Neural progenitor cell (in vitro differentiated cells): ENCODE measurements at regions not wholly inside any gene's neighbourhood (a gene's known extent, or its start where the extent isn't known, plus 50 kb on each side); places are given as distances from the start of the nearest gene placed in this dataset.

Experiments
- DNase-seq: peaks from one replicate; pipeline ENCODE4 v3.0.0-alpha.2; 2016; ENCODE audit warnings: low spot score
- H2AFZ ChIP-seq: fragments of 200-600 bp; sonication (generic); replicated peaks from 2 replicates; pipeline ENCODE4 v1.6.1; 2016; ENCODE audit warnings: antibody characterized with exemption
- H3F3A ChIP-seq: fragments of 200-600 bp; sonication (generic); 2 replicates; pipeline ENCODE4 v1.6.1; 2016; ENCODE audit warnings: antibody characterized with exemption, low read depth
- H3K27ac ChIP-seq: fragments of 200-600 bp; sonication (generic); 2 replicates; pipeline ENCODE4 v1.5.1; 2016; ENCODE audit warnings: mild to moderate bottlenecking
- H3K27me3 ChIP-seq: fragments of 200-600 bp; sonication (generic); 2 replicates; pipeline ENCODE4 v1.6.1; 2016; ENCODE audit warnings: mild to moderate bottlenecking, moderate library complexity
- H3K36me3 ChIP-seq: fragments of 200-600 bp; sonication (generic); 2 replicates; pipeline ENCODE4 v1.5.1; 2016
- H3K4me1 ChIP-seq: fragments of 200-600 bp; sonication (generic); 2 replicates; pipeline ENCODE4 v1.6.1; 2016; ENCODE audit warnings: mixed run types
- H3K4me2 ChIP-seq: fragments of 200-600 bp; sonication (generic); 2 replicates; pipeline ENCODE4 v1.6.1; 2016
- H3K4me3 ChIP-seq: fragments of 200-600 bp; sonication (generic); 2 replicates; pipeline ENCODE4 v1.5.1; 2016
- H3K79me2 ChIP-seq: fragments of 200-600 bp; sonication (generic); 2 replicates; pipeline ENCODE4 v1.6.1; 2016; ENCODE audit warnings: low read depth
- H3K9ac ChIP-seq: fragments of 200-600 bp; sonication (generic); 2 replicates; pipeline ENCODE4 v1.6.1; 2016
- H3K9me3 ChIP-seq: fragments of 200-600 bp; sonication (generic); 2 replicates; pipeline ENCODE4 v1.5.1; 2016; ENCODE audit warnings: low read depth
- H4K20me1 ChIP-seq: fragments of 200-600 bp; sonication (generic); 2 replicates; pipeline ENCODE4 v1.6.1; 2016; ENCODE audit warnings: low read depth
- H3K27ac Mint-ChIP-seq: 3 replicates; pipeline ENCODE4 v1.8.0; 2021; ENCODE audit warnings: mixed read lengths
- H3K27me3 Mint-ChIP-seq: 2 replicates; pipeline ENCODE4 v1.8.0; 2022; ENCODE audit warnings: low read depth, mild to moderate bottlenecking, inconsistent platforms, moderate library complexity, mixed read lengths; ENCODE audit not compliant: insufficient read depth
- H3K36me3 Mint-ChIP-seq: 3 replicates; pipeline ENCODE4 v1.8.0; 2021; ENCODE audit warnings: mixed read lengths
- H3K4me1 Mint-ChIP-seq: 3 replicates; pipeline ENCODE4 v1.8.0; 2021; ENCODE audit warnings: mixed read lengths
- H3K4me3 Mint-ChIP-seq: 3 replicates; pipeline ENCODE4 v1.8.0; 2021; ENCODE audit warnings: mild to moderate bottlenecking, moderate library complexity, mixed read lengths
- H3K9me3 Mint-ChIP-seq: 3 replicates; pipeline ENCODE4 v1.8.0; 2020; ENCODE audit warnings: mixed read lengths
- EZH2 ChIP-seq: fragments of 200-600 bp; sonication (generic); IDR thresholded peaks from 2 replicates; pipeline ENCODE4 v1.6.1; 2017; ENCODE audit warnings: antibody characterized with exemption, mild to moderate bottlenecking, moderate library complexity
- EZH2phosphoT487 ChIP-seq: fragments of 200-600 bp; sonication (generic); IDR thresholded peaks from 2 replicates; pipeline ENCODE4 v1.6.1; 2017; ENCODE audit warnings: antibody characterized with exemption
- TF ChIP-seq, protein P1 (sequence below): fragments of 200-600 bp; sonication (generic); IDR thresholded peaks from 2 replicates; pipeline ENCODE4 v1.5.1; 2017; ENCODE audit warnings: antibody characterized with exemption, mild to moderate bottlenecking

DNA sequence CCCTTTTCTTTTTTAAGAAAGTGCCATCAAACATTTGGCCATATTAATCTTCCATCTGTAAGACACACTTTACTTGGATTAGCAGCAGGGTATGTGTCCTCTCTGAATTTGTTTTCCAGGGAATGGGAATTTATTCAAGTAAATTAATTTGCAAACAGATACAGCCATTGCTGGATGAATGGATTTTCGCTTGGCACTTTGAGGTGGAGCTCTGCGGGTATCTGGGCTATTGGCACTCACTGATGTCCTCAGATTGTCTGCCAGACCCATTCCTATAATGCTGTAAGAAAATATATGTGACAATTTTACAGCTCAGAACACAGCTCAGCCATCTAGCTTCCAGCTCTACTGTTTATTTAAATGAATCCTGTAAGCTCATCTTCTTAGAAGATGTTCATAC lies 201.2 kb upstream of the CDH20 start:
- no peaks in the 10 kb centered on the region for H4K20me1 ChIP-seq

DNA sequence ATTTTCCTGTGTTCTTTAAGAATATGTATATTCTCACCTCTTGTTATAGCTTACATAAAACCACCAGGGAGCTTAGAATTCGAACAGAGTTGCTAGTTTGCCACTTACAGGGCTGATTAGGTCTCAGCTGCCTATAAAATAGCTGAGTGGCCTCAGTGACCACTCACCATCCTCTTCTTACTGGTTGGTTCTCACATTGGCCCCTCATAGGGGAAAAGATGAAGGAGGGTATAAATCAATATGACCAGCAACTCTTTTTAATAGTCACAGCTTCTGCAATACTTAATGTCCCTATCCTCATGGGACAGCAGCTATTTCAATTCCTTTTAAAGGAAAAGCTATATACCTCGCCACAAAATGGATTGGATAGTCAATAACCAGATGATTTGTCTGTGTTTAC lies 199.4 kb upstream of the CDH20 start:
- Mint-ChIP-seq H3K27ac (no peak overlapping the region), H3K36me3 (no peaks in the 10 kb centered on the region), H3K27me3 (no peaks in the 10 kb centered on the region), H3K4me1 (peaks cover 8% of the 10 kb centered on the region), H3K4me3 (no peak overlapping the region), H3K9me3 (no peaks in the 10 kb centered on the region)
- Histone ChIP-seq H3K9me3 (no peaks in the 10 kb centered on the region), H3F3A (no peaks in the 10 kb centered on the region), H3K4me1 (peaks cover 3% of the 10 kb centered on the region), H3K4me2 (no peak overlapping the region), H4K20me1 (no peaks in the 10 kb centered on the region), H3K79me2 (no peaks in the 10 kb centered on the region), H3K9ac (no peak overlapping the region), H3K4me3 (no peak overlapping the region), H2AFZ (no peak overlapping the region), H3K27me3 (no peaks in the 10 kb centered on the region), H3K36me3 (no peaks in the 10 kb centered on the region), H3K27ac (no peak overlapping the region)
- DNase-seq, result no peak
- no peak for TF ChIP-seq EZH2
- TF ChIP-seq EZH2phosphoT487, result no peak
- TF ChIP-seq, protein P1, sequence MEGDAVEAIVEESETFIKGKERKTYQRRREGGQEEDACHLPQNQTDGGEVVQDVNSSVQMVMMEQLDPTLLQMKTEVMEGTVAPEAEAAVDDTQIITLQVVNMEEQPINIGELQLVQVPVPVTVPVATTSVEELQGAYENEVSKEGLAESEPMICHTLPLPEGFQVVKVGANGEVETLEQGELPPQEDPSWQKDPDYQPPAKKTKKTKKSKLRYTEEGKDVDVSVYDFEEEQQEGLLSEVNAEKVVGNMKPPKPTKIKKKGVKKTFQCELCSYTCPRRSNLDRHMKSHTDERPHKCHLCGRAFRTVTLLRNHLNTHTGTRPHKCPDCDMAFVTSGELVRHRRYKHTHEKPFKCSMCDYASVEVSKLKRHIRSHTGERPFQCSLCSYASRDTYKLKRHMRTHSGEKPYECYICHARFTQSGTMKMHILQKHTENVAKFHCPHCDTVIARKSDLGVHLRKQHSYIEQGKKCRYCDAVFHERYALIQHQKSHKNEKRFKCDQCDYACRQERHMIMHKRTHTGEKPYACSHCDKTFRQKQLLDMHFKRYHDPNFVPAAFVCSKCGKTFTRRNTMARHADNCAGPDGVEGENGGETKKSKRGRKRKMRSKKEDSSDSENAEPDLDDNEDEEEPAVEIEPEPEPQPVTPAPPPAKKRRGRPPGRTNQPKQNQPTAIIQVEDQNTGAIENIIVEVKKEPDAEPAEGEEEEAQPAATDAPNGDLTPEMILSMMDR, result no peak

More for the DNA sequence above, 201.2 kb upstream of the CDH20 start:
- no peak for DNase-seq
- Histone ChIP-seq H3K9ac (no peak overlapping the region), H3K27ac (no peak overlapping the region), H3K9me3 (no peaks in the 10 kb centered on the region), H3K79me2 (no peaks in the 10 kb centered on the region), H3K4me3 (no peak overlapping the region), H3K4me2 (no peak overlapping the region), H2AFZ (no peak overlapping the region), H3F3A (no peaks in the 10 kb centered on the region), H3K36me3 (no peaks in the 10 kb centered on the region), H3K4me1 (peaks cover 20% of the 10 kb centered on the region), H3K27me3 (no peaks in the 10 kb centered on the region)
- no peaks in the 10 kb centered on the region for H3K27me3 Mint-ChIP-seq
- no peaks in the 10 kb centered on the region for H3K9me3 Mint-ChIP-seq
- no peaks in the 10 kb centered on the region for H3K36me3 Mint-ChIP-seq
- no peak overlapping the region for H3K27ac Mint-ChIP-seq
- H3K4me1 Mint-ChIP-seq, result peaks cover 8% of the 10 kb centered on the region
- H3K4me3 Mint-ChIP-seq, result no peak overlapping the region
- TF ChIP-seq, protein P1, result no peak
- TF ChIP-seq EZH2 (no peak), EZH2phosphoT487 (no peak)

DNA sequence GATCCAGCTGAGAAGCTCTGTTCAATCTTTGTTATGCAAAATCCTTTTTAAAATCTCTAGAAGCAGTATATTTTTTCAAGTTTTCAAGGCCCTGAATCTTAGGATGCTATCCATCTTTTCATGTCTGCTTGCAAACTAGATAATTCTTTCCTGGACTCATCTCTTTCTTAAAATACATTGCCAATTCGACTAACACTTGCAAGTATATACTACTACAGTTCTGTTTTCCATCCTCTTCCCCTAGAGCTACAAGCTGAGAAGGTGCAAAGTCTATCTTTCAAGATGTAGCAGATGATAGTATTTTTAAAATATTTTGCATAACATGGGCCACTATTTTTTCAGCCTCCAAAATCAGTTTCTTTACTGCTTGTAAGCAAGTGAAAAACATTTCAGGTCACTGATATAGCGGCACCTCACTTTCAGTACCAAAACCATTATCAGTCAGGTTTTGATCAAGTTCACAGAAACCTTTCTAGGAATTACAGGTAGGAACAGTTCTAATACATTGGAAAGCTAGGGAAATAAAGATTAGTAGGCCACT lies 196.4 kb upstream of the CDH20 start:
- H3K9me3 ChIP-seq, result no peaks in the 10 kb centered on the region
- H4K20me1 ChIP-seq, result no peaks in the 10 kb centered on the region
- H3K4me3 ChIP-seq, result no peak overlapping the region
- Mint-ChIP-seq H3K9me3 (no peaks in the 10 kb centered on the region), H3K36me3 (no peaks in the 10 kb centered on the region), H3K4me3 (no peak overlapping the region), H3K27me3 (no peaks in the 10 kb centered on the region), H3K27ac (no peak overlapping the region), H3K4me1 (peaks cover 8% of the 10 kb centered on the region)
- TF ChIP-seq EZH2 (no peak), EZH2phosphoT487 (no peak)
- TF ChIP-seq, protein P1, result no peak
- H3K4me2 ChIP-seq, result no peak overlapping the region
- H3K27me3 ChIP-seq, result no peaks in the 10 kb centered on the region
- H3K36me3 ChIP-seq, result no peaks in the 10 kb centered on the region
- H3K27ac ChIP-seq, result no peak overlapping the region
- no peak overlapping the region for H3K9ac ChIP-seq
- H3K79me2 ChIP-seq, result no peaks in the 10 kb centered on the region
- H3F3A ChIP-seq, result no peaks in the 10 kb centered on the region
- no peak overlapping the region for H2AFZ ChIP-seq
- DNase-seq, result no peak
- no peaks in the 10 kb centered on the region for H3K4me1 ChIP-seq
